ENCODE measurements at regions not wholly inside any gene's neighbourhood (a gene's known extent, or its start where the extent isn't known, plus 50 kb on each side); places are given as distances from the start of the nearest gene placed in this dataset.
"Not testable (repeated sequence)": the region's sequence is repeated elsewhere in the genome, so short reads cannot be mapped to it uniquely, and the experiment has no call there.

GRCh38 chr12:127803545-127803944 lies 463.4 kb upstream of the TMEM132C start:
- in situ Hi-C loops (cut with HindIII; ENCODE audit: low pct_ligation_motif_present, low sequenced_read_pairs), result no loop called here
- H3K36me3 ChIP-seq (replicated peaks), result no peaks in the 10 kb centered on the region
- no peaks in the 10 kb centered on the region for H3K27me3 ChIP-seq (replicated peaks)
- no peak for DNase-seq
- no peak for TF ChIP-seq CTCF (IDR thresholded peaks at IDR 0.05; ENCODE audit: low read depth, low read length, missing control alignments)
- H3K27ac ChIP-seq, result no peak overlapping the region
- no peak overlapping the region for H3K4me3 ChIP-seq (ENCODE audit: low read depth, low read length)

- in situ Hi-C loops (cut with HindIII; ENCODE audit: low pct_ligation_motif_present, low sequenced_read_pairs), result no loop called here
These were observed 457.7 kb upstream of the TMEM132C start for GRCh38 chr12:127809275-127809674.

GRCh38 chr12:127810041-127810440 lies 456.9 kb upstream of the TMEM132C start:
- no peak overlapping the region for H3K4me3 ChIP-seq (ENCODE audit: low read depth, low read length)
- peak overlapping the region; percentile 85 for H3K27ac ChIP-seq
- no peaks in the 10 kb centered on the region for H3K27me3 ChIP-seq (replicated peaks)
- TF ChIP-seq CTCF (IDR thresholded peaks at IDR 0.05; ENCODE audit: low read depth, low read length, missing control alignments), result peak; percentile 25
- in situ Hi-C loops (cut with HindIII; ENCODE audit: low pct_ligation_motif_present, low sequenced_read_pairs), result no loop called here
- DNase-seq, result peak; percentile 98
- H3K36me3 ChIP-seq (replicated peaks), result no peaks in the 10 kb centered on the region

More at GRCh38 chr12:127809275-127809674, 457.7 kb upstream of the TMEM132C start:
- no peaks in the 10 kb centered on the region for H3K27me3 ChIP-seq (replicated peaks)
- DNase-seq, result peak; percentile 88
- no peak for TF ChIP-seq CTCF (IDR thresholded peaks at IDR 0.05; ENCODE audit: low read depth, low read length, missing control alignments)
- H3K36me3 ChIP-seq (replicated peaks), result no peaks in the 10 kb centered on the region
- H3K4me3 ChIP-seq (ENCODE audit: low read depth, low read length), result no peak overlapping the region
- H3K27ac ChIP-seq, result peak overlapping the region; percentile 85

GRCh38 chr12:127810459-127810858 lies 456.5 kb upstream of the TMEM132C start:
- in situ Hi-C loops (cut with HindIII; ENCODE audit: low pct_ligation_motif_present, low sequenced_read_pairs); H3K27me3 ChIP-seq (replicated peaks); H3K4me3 ChIP-seq (ENCODE audit: low read depth, low read length); H3K36me3 ChIP-seq (replicated peaks); DNase-seq: not testable (repeated sequence)
- H3K27ac ChIP-seq, result peak overlapping the region; percentile 85

- Histone ChIP-seq H3K4me3 (ENCODE audit: low read depth, low read length) (no peak overlapping the region), H3K27me3 (replicated peaks) (no peaks in the 10 kb centered on the region), H3K36me3 (replicated peaks) (no peaks in the 10 kb centered on the region), H3K27ac (no peak overlapping the region)
- in situ Hi-C loops (cut with HindIII; ENCODE audit: low pct_ligation_motif_present, low sequenced_read_pairs), result no loop called here
- no peak for TF ChIP-seq CTCF (IDR thresholded peaks at IDR 0.05; ENCODE audit: low read depth, low read length, missing control alignments)
- DNase-seq, result peak; percentile 72
These were observed 455.0 kb upstream of the TMEM132C start for GRCh38 chr12:127811988-127812387.

GRCh38 chr12:127813147-127813546 lies 453.8 kb upstream of the TMEM132C start:
- H3K4me3 ChIP-seq (ENCODE audit: low read depth, low read length), result no peak overlapping the region
- DNase-seq, result no peak
- H3K27me3 ChIP-seq (replicated peaks), result no peaks in the 10 kb centered on the region
- H3K27ac ChIP-seq, result no peak overlapping the region
- in situ Hi-C loops (cut with HindIII; ENCODE audit: low pct_ligation_motif_present, low sequenced_read_pairs), result no loop called here
- TF ChIP-seq CTCF (IDR thresholded peaks at IDR 0.05; ENCODE audit: low read depth, low read length, missing control alignments), result no peak
- H3K36me3 ChIP-seq (replicated peaks), result no peaks in the 10 kb centered on the region
